HG03280 (cell line): ENCODE measurements at regions not wholly inside any gene's neighbourhood (a gene's known extent, or its start where the extent isn't known, plus 50 kb on each side); places are given as distances from the start of the nearest gene placed in this dataset.

Experiments
- ATAC-seq: cut with Tn5 transposase; IDR thresholded peaks from one replicate; pipeline ENCODE4 v1.9.1; 2021; ENCODE audit warnings: mild to moderate bottlenecking, moderate library complexity; ENCODE audit not compliant: unreplicated experiment

GRCh38 chr15:97215629-97216028, 744.9 kb upstream of the ARRDC4 start:
- ATAC-seq: no peak

DNA sequence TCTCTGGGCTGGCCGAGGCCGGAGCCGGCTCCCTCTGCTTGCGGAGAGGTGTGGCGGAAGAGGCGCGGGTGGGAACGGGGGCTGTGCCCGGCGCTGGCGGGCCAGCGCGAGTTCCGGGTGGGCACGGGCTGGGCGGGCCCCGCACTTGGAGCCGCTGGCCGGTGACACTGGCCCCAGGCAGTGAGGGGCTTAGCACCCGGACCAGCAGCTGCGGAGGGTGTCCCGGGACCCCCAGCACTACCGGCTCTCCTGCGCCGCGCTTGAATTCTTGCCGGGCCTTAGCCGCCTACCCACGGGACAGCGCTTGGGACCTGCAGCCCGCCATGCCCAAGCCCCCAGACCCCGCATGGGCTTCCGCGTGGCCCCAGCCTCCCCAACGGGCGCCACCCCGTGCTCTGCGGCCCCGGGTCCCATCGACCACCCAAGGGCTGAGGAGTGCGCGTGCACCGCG, 736.3 kb upstream of the ARRDC4 start:
- ATAC-seq: no peak

DNA sequence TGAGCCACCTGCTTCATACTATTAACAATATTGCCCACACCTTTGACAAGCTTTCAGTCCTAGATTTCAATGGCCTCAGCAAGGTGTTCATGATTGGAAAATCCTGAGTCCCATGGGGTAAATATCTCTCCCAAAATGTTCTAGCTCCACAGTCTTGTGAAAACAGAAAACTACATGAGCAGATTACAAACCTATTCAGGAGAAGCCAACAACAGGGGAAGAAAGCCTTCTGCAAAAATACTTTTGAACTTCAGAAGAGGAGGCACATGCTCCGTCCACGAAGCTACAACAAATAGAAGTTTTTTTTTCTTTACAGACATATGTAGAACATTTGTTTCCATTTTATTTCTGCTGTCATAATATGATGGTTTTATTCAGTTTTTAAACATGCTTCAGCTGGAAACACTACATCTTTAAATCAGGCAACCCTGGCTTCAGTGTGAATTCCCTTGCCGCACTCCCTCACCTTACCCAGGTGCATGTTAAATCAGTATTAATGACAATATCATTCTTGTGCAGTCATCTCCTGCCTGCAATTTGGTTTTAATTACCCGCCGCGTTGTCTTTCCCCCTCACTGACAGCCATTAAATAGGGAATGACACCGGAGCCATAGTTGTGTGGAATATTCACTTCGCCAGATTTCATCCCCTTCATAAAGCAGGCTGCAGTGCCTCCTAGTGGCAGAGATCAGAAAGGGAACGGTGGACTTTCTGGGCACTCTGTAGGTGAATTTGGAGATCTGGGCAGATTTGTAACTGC, 725.5 kb upstream of the ARRDC4 start:
- no peak for ATAC-seq

GRCh38 chr15:97235611-97235985, 724.9 kb upstream of the ARRDC4 start:
- no peak for ATAC-seq

GRCh38 chr15:97236140-97236539, 724.4 kb upstream of the ARRDC4 start:
- ATAC-seq: no peak

- ATAC-seq: no peak
Measured at GRCh38 chr15:97237160-97237559, 723.3 kb upstream of the ARRDC4 start.

DNA sequence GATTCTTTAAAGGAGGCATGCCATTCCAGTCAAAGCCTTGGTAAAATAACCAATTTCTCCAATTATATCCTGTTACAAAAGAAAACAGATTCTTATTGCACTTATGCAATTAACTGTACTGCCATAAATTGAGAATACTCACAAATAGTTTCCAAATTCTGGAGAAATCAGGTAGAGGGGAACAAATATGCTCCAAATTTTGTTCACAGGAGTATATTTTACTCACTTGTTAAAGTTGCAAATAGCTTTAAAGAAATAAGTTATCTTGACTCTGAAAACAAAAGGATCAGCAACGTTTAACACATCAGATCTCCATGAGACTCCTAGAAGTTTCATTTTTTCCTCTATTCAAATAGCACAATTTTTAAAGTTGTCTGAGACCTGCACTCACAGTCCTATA, 712.1 kb upstream of the ARRDC4 start:
- no peak for ATAC-seq

- no peak for ATAC-seq
Measured at GRCh38 chr15:97259943-97260342, 700.6 kb upstream of the ARRDC4 start.

DNA sequence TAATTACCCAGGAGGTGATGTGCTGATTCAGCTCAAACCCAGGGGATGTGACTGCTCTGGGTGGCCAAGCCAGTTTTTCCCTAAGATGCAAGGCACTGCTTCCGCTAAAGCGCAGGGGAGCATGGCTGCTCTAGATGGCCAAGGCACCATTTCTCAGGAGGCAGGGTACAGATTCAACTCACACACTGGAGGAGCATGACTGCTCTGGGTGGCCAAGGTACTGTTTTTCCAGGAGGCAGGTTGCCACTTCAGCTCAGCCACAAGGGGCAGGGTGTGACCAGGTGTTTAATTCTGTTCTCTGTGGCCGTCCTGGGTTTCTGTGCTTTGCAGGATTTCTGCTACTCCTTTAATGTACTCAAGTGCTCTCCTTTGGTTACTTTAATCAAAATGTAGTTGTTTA, 659.3 kb upstream of the ARRDC4 start:
- no peak for ATAC-seq

GRCh38 chr15:97316362-97316761, 644.1 kb upstream of the ARRDC4 start:
- ATAC-seq: no peak

DNA sequence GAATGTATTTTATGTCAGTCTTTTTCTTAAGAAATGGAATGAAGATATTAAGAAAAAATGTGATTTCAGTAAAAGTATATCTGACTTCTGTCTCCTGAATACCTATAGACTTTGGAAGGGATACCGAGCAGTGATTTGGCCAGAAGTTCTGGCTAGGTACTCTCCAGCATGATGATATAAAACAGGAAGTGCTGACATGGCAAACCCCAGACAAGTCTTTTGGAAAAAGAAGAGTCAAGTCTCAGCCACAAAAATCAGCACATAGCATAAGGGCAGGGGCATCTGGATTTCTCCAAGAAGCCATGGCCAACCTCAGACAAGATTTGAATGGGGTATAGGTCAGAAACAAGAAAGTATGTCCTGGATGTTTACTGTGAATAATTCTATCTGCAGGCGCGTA, 643.3 kb upstream of the ARRDC4 start:
- no peak for ATAC-seq

DNA sequence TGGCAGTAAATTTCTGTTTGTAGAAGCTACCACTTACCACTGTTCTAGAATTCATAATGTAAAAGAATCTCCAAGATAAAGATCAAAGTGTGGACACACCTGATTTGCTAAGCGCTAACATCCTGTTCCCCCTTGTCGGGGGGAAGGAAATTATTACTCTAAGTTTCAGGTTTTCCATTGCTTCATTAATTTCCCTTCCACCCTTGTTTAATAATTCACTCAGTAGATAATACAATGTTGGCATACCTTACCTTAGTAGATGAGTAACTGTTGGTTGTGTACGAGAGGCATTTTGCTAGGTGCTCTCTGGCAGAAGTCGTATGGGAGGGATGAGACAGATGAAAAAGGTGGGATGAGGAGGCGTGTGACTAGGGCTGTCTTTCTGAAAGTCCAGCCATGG, 641.2 kb upstream of the ARRDC4 start:
- ATAC-seq: no peak

DNA sequence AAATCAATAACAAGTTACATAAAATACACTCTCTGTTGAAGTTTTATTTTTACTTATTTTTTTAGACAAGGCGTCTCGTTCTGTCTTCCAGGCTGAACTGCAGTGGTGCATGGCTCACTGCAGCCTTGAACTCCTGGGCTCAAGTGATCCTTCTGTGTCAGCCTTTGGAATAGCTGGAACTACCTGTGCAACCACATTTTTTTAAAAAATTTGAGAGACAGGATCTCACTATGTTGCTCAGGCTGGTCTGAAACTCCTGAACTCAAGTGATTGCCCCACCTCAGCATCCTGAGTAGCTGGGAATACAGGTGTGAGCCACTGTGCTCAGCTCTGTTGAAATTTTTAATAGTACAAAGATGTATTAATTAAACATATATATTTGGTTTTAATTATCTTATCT, 614.3 kb upstream of the ARRDC4 start:
- ATAC-seq: no peak

GRCh38 chr15:97350813-97351212, 609.7 kb upstream of the ARRDC4 start:
- no peak for ATAC-seq

DNA sequence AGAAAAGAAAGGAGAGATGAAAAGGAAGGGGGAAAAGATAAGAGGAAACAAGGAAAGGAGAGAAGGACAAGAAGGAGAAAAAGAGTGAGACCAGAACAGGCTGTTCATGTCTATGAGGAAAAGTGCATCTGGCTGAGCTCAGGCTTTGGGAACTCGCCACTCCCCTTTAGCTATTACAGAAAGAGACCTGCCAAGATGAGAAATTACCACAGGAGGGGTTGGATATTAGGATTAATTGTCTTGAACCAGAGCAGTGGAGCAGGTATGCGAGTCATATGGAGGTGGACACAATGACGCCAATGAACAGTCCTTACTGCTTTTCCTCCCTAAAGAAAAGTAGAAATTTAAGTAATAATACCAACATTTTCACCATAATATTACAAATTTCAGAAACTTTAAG, 577.0 kb upstream of the ARRDC4 start:
- no peak for ATAC-seq

GRCh38 chr15:97386940-97387339, 573.6 kb upstream of the ARRDC4 start:
- ATAC-seq: no peak

- ATAC-seq: no peak
Measured at GRCh38 chr15:97401195-97401594, 559.3 kb upstream of the ARRDC4 start.

DNA sequence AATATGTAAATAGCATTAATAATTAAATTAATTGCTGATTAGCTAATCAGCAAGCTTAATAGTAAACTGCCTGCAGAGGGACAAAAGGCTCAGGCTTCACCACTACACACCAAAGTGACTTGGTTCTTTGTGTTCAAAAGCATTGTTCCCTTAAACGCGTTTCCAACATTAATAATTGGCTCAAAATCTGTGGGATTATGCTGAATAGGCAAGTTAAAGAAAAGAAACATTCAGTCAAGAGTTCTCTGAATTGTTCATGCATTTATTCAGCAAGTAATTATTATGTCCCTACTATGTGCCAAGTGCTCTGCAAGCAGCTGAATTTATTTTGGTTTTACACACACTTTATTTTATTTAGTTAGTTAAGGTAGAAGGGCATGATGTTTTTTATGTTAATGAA, 558.5 kb upstream of the ARRDC4 start:
- no peak for ATAC-seq

GRCh38 chr15:97406841-97407240, 553.7 kb upstream of the ARRDC4 start:
- no peak for ATAC-seq

DNA sequence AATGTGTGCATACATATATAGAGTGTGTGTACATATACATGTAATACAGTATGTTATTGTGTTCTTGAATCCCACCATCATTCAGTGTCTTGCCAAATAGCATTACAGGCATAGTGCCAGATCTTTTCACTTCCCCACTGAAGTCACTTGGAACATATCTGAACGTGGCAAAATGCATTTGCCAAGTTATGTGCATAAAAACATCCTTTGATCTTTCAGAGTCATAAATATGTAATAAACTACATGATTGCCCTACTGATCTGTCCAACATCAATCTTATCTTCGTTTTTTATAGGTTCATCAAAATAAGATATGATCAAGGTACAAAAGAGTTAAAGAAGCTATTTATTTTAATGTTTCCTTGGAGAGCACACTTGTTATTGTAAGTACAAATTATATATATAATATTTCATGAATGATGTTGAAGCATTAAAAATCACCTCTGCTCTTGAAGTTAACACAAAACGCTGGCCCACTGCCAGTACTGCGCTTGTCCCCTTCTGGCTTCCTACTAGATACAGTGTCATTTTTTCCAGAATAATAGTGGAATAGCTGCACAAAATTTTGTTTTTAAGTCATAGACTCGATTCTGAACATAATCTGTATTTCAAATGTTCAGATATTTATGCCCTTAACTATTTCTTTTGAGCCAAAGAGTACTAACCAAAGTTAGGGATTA, 549.5 kb upstream of the ARRDC4 start:
- no peak for ATAC-seq

- ATAC-seq: no peak
Measured at GRCh38 chr15:97420130-97420529, 540.4 kb upstream of the ARRDC4 start.

DNA sequence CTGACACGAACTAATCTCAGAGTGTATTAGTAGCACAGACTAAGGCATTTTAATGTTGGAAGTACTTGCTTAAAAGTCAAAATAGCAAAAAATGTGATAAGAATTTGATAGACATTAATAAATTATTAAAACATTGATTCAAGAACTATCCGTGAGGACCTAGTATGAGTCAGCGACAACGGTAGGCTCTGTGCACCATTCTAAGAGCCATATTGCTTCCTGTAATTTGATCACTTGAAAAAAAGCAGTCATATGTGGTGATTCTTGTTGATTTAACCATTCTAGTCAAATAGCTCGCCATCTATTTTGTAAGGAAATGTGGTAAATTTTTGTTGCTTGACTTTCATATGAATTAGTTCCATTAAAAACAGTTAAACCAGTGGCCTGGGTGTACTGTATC, 534.9 kb upstream of the ARRDC4 start:
- ATAC-seq: no peak

DNA sequence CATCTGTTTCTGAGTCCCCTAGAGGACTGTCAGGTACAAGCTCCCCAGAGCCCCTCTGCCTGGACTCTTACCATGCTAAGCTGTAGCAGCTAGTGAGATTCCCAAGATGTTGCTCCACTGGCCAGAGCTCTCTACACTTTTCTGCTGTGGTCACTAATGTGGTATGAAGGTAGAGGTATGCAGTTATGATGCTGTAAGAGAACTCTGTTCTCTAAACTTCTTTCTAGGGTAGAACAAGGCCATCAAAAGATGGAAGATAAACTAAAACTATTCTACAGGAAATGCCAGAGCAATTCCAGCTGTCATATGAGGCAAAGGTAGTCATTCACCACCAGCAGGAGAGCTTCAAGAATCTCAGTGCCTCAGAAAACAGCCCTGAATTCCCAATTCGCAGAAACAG, 517.4 kb upstream of the ARRDC4 start:
- no peak for ATAC-seq
